ENCODE measurements at regions not wholly inside any gene's neighbourhood (a gene's known extent, or its start where the extent isn't known, plus 50 kb on each side); places are given as distances from the start of the nearest gene placed in this dataset.

- TF ChIP-seq, protein P1, sequence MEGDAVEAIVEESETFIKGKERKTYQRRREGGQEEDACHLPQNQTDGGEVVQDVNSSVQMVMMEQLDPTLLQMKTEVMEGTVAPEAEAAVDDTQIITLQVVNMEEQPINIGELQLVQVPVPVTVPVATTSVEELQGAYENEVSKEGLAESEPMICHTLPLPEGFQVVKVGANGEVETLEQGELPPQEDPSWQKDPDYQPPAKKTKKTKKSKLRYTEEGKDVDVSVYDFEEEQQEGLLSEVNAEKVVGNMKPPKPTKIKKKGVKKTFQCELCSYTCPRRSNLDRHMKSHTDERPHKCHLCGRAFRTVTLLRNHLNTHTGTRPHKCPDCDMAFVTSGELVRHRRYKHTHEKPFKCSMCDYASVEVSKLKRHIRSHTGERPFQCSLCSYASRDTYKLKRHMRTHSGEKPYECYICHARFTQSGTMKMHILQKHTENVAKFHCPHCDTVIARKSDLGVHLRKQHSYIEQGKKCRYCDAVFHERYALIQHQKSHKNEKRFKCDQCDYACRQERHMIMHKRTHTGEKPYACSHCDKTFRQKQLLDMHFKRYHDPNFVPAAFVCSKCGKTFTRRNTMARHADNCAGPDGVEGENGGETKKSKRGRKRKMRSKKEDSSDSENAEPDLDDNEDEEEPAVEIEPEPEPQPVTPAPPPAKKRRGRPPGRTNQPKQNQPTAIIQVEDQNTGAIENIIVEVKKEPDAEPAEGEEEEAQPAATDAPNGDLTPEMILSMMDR (IDR thresholded peaks at IDR 0.05): no peak
- TF ChIP-seq POLR2AphosphoS5 (IDR thresholded peaks at IDR 0.05; ENCODE audit: low read depth, low read length): no peak
- TF ChIP-seq SIN3A (IDR thresholded peaks at IDR 0.05; ENCODE audit: borderline replicate concordance, insufficient read depth, low read depth, low read length): no peak
- TF ChIP-seq REST (IDR thresholded peaks at IDR 0.05; ENCODE audit: insufficient read depth in 1 of 2, low read depth in 2 of 2, low read length in 1 of 2): no peak
These were observed 51.0 kb upstream of the IRX5 start for GRCh38 chr16:54879681-54880080.
